MM.1S (cell line): ENCODE measurements at regions not wholly inside any gene's neighbourhood (a gene's known extent, or its start where the extent isn't known, plus 50 kb on each side); places are given as distances from the start of the nearest gene placed in this dataset.

Source experiments
- DNase-seq: peaks from one replicate; pipeline ENCODE4 v3.0.0-alpha.2; 2015
- H2AFZ ChIP-seq: fragments of 300-600 bp; sonication (generic); 2 replicates; pipeline ENCODE4 v1.6.0; 2016; ENCODE audit warnings: antibody characterized with exemption, low read length
- H3F3A ChIP-seq: fragments of 300-600 bp; sonication (generic); 2 replicates; pipeline ENCODE4 v1.6.1; 2016; ENCODE audit warnings: mild to moderate bottlenecking, antibody characterized with exemption, low read length, moderate library complexity, mixed read lengths; ENCODE audit not compliant: insufficient read depth
- H3K27ac ChIP-seq: fragments of 300-600 bp; sonication (generic); 2 replicates; pipeline ENCODE4 v1.5.1; 2016; ENCODE audit warnings: mild to moderate bottlenecking, low read length
- H3K27me3 ChIP-seq: fragments of 300-600 bp; sonication (generic); replicated peaks from 2 replicates; pipeline ENCODE4 v1.6.0; 2016; ENCODE audit warnings: low read length; ENCODE audit not compliant: insufficient read depth
- H3K36me3 ChIP-seq: fragments of 300-600 bp; sonication (generic); replicated peaks from 2 replicates; pipeline ENCODE4 v1.6.1; 2016; ENCODE audit warnings: mild to moderate bottlenecking, low read length, mixed read lengths; ENCODE audit not compliant: insufficient read depth
- H3K4me1 ChIP-seq: fragments of 300-600 bp; sonication (generic); 2 replicates; pipeline ENCODE4 v1.6.1; 2016; ENCODE audit warnings: low read length, mixed read lengths
- H3K4me2 ChIP-seq: fragments of 300-600 bp; sonication (generic); 2 replicates; pipeline ENCODE4 v1.6.0; 2016; ENCODE audit warnings: low read depth, low read length
- H3K4me3 ChIP-seq: fragments of 300-600 bp; sonication (generic); 2 replicates; pipeline ENCODE4 v1.5.1; 2016; ENCODE audit warnings: low read length, mixed read lengths
- H3K79me2 ChIP-seq: fragments of 300-600 bp; sonication (generic); 2 replicates; pipeline ENCODE4 v1.6.1; 2016; ENCODE audit warnings: mixed run types, low read length, mixed read lengths
- H3K9ac ChIP-seq: fragments of 300-600 bp; sonication (generic); 2 replicates; pipeline ENCODE4 v1.6.1; 2016; ENCODE audit warnings: low read length, mixed read lengths
- H3K9me2 ChIP-seq: fragments of 300-600 bp; sonication (generic); replicated peaks from 2 replicates; pipeline ENCODE4 v1.6.1; 2016; ENCODE audit warnings: mild to moderate bottlenecking, low read length, mixed read lengths; ENCODE audit not compliant: insufficient read depth
- H3K9me3 ChIP-seq: fragments of 300-600 bp; sonication (generic); replicated peaks from 2 replicates; pipeline ENCODE4 v1.6.1; 2016; ENCODE audit warnings: mild to moderate bottlenecking, low read length, mixed read lengths; ENCODE audit not compliant: insufficient read depth
- H4K20me1 ChIP-seq: fragments of 300-600 bp; sonication (generic); 2 replicates; pipeline ENCODE4 v1.6.1; 2016; ENCODE audit warnings: mild to moderate bottlenecking, low read length, moderate library complexity, mixed read lengths; ENCODE audit not compliant: insufficient read depth
- EZH2 ChIP-seq: fragments of 300-600 bp; sonication (generic); optimal IDR thresholded peaks from 2 replicates; pipeline ENCODE3; 2017; ENCODE audit warnings: low read depth, mild to moderate bottlenecking, antibody characterized with exemption, low read length, mixed read lengths
- EZH2phosphoT487 ChIP-seq: fragments of 300-600 bp; sonication (generic); IDR thresholded peaks from 2 replicates; pipeline ENCODE4 v1.6.1; 2018; ENCODE audit warnings: antibody characterized with exemption, low read length
- TF ChIP-seq, protein P1 (sequence below): fragments of 300-600 bp; sonication (generic); IDR thresholded peaks from 2 replicates; pipeline ENCODE4 v1.5.1; 2016; ENCODE audit warnings: antibody characterized with exemption, low read length, mixed read lengths

- Histone ChIP-seq H3K9me2 (no peaks in the 10 kb centered on the region), H3K9ac (no peak overlapping the region), H4K20me1 (no peaks in the 10 kb centered on the region), H3F3A (no peaks in the 10 kb centered on the region), H2AFZ (no peak overlapping the region), H3K79me2 (no peaks in the 10 kb centered on the region), H3K27ac (no peak overlapping the region), H3K27me3 (no peaks in the 10 kb centered on the region), H3K4me2 (no peak overlapping the region), H3K9me3 (no peaks in the 10 kb centered on the region), H3K4me1 (no peaks in the 10 kb centered on the region), H3K4me3 (no peak overlapping the region), H3K36me3 (no peaks in the 10 kb centered on the region)
- no peak for DNase-seq
- TF ChIP-seq, protein P1, sequence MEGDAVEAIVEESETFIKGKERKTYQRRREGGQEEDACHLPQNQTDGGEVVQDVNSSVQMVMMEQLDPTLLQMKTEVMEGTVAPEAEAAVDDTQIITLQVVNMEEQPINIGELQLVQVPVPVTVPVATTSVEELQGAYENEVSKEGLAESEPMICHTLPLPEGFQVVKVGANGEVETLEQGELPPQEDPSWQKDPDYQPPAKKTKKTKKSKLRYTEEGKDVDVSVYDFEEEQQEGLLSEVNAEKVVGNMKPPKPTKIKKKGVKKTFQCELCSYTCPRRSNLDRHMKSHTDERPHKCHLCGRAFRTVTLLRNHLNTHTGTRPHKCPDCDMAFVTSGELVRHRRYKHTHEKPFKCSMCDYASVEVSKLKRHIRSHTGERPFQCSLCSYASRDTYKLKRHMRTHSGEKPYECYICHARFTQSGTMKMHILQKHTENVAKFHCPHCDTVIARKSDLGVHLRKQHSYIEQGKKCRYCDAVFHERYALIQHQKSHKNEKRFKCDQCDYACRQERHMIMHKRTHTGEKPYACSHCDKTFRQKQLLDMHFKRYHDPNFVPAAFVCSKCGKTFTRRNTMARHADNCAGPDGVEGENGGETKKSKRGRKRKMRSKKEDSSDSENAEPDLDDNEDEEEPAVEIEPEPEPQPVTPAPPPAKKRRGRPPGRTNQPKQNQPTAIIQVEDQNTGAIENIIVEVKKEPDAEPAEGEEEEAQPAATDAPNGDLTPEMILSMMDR: no peak
- TF ChIP-seq EZH2phosphoT487 (no peak), EZH2 (no peak)
Measured at GRCh38 chrX:140933874-140934655, 68.3 kb upstream of the SPANXB1 start.

DNA sequence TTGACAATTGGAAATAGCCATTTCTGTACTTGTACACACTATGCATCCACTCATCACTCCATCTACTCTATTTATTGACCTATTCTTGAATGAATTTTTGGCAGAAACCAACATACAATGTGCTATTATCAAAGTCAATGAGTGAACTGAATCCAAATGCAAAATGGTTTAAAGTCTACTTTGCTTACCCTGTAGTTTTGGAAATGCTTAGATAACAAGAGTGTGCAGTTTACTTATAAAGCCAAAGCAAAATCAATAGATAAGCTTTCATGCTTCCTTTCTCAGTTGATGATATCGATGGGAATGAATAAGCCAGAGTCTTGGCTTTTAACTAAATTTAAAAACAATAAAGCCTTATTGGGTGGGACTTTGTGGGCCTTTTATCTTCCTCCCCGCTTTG is 58.9 kb upstream of the SPANXB1 start:
- no peaks in the 10 kb centered on the region for H3K27me3 ChIP-seq
- no peak overlapping the region for H3K27ac ChIP-seq
- no peaks in the 10 kb centered on the region for H4K20me1 ChIP-seq
- H3K36me3 ChIP-seq: no peaks in the 10 kb centered on the region
- TF ChIP-seq EZH2phosphoT487 (no peak), EZH2 (no peak)
- TF ChIP-seq, protein P1: no peak
- H3F3A ChIP-seq: no peaks in the 10 kb centered on the region
- H3K4me2 ChIP-seq: no peak overlapping the region
- no peaks in the 10 kb centered on the region for H3K9me2 ChIP-seq
- no peaks in the 10 kb centered on the region for H3K9me3 ChIP-seq
- H3K4me3 ChIP-seq: no peak overlapping the region
- H3K79me2 ChIP-seq: no peaks in the 10 kb centered on the region
- no peak for DNase-seq
- H3K4me1 ChIP-seq: no peaks in the 10 kb centered on the region
- H3K9ac ChIP-seq: no peak overlapping the region
- no peak overlapping the region for H2AFZ ChIP-seq

- Histone ChIP-seq H3K27ac (no peak overlapping the region), H3K9me2 (no peaks in the 10 kb centered on the region), H3K4me2 (no peak overlapping the region), H3K4me1 (no peaks in the 10 kb centered on the region), H3K4me3 (no peak overlapping the region), H4K20me1 (no peaks in the 10 kb centered on the region), H3K36me3 (no peaks in the 10 kb centered on the region), H3K9me3 (no peaks in the 10 kb centered on the region), H3K79me2 (no peaks in the 10 kb centered on the region), H3K9ac (no peak overlapping the region), H3F3A (no peaks in the 10 kb centered on the region), H3K27me3 (no peaks in the 10 kb centered on the region), H2AFZ (no peak overlapping the region)
- no peak for DNase-seq
- no peak for TF ChIP-seq EZH2
- TF ChIP-seq, protein P1: no peak
- no peak for TF ChIP-seq EZH2phosphoT487
Measured at GRCh38 chrX:140944710-140945109, 57.7 kb upstream of the SPANXB1 start.
